ENCODE measurements at regions not wholly inside any gene's neighbourhood (a gene's known extent, or its start where the extent isn't known, plus 50 kb on each side); places are given as distances from the start of the nearest gene placed in this dataset.

- TF ChIP-seq CTCF (IDR thresholded peaks at IDR 0.05; ENCODE audit: low read depth, low read length, poor library complexity, severe bottlenecking) (no peak), EZH2phosphoT487 (IDR thresholded peaks at IDR 0.05; ENCODE audit: borderline replicate concordance, low read length) (no peak)
Observed at GRCh38 chr13:62453761-62454160, 1038.1 kb upstream of the PCDH20 start.
